ENCODE measurements at regions not wholly inside any gene's neighbourhood (a gene's known extent, or its start where the extent isn't known, plus 50 kb on each side); places are given as distances from the start of the nearest gene placed in this dataset.

DNA sequence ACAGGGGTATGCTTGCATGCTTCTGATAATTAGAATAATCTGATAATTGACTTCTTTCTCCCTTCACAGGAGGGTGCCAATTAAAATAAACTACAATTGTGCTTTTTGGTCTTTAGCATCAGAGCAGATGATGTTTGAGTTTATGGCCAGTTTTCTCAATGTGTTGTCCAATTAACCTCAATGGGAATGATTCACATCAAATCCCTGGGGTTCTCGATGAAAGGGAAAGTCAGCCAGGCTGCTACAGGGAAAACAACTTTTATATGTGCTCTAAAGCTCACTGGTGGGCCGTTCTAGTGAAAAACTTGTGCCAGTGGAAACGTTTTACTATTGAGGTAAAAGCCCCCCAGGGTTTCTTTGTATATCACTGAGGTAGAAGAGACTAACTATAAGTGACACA, 887.3 kb upstream of the CRIM1 start:
- no peak for DNase-seq (ENCODE audit: extremely low read depth, low read depth)
- TF ChIP-seq, protein P1, sequence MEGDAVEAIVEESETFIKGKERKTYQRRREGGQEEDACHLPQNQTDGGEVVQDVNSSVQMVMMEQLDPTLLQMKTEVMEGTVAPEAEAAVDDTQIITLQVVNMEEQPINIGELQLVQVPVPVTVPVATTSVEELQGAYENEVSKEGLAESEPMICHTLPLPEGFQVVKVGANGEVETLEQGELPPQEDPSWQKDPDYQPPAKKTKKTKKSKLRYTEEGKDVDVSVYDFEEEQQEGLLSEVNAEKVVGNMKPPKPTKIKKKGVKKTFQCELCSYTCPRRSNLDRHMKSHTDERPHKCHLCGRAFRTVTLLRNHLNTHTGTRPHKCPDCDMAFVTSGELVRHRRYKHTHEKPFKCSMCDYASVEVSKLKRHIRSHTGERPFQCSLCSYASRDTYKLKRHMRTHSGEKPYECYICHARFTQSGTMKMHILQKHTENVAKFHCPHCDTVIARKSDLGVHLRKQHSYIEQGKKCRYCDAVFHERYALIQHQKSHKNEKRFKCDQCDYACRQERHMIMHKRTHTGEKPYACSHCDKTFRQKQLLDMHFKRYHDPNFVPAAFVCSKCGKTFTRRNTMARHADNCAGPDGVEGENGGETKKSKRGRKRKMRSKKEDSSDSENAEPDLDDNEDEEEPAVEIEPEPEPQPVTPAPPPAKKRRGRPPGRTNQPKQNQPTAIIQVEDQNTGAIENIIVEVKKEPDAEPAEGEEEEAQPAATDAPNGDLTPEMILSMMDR (IDR thresholded peaks at IDR 0.05; ENCODE audit: low read depth, low read length, missing control alignments): no peak
- H3K4me3 ChIP-seq (replicated peaks; ENCODE audit: low read depth, low read length): no peak overlapping the region

DNA sequence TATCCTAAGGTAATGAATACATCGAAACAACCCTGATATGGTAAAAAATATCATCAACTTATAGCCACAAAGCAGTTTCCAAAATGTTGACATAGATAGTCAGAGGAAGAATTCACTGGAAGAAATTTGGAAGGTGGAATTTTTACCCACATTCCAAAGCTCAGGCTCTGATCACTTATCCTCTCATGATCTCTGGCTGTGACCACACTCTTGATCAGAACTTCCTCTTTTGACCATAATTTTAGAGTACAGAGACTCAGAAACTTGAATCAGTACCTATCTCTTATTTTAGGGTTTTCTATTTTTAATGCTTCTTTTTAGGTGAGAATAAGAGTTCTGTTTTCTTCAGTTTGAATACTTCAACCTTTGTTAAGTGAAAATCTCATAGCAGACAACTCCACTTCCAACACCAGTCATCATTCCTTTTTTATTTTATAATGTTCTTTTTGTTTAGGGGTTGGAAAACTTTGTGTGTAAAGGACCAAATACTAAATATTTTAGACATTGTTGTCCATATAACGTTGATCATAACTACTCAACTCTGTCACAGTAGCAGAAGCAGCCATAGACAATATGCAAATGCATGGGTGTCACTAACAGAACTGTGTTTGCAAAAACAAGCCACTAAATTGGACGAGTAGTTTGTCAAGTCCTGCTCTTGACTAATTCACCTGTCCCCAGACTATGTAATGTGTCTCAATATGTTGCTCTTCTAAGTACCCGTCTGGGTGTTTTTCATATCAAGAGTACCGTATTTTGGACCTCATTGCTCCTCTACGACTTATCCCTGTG, 891.6 kb upstream of the CRIM1 start:
- no peak for DNase-seq (ENCODE audit: extremely low read depth, low read depth)
- no peak overlapping the region for H3K4me3 ChIP-seq (replicated peaks; ENCODE audit: low read depth, low read length)
- TF ChIP-seq, protein P1 (IDR thresholded peaks at IDR 0.05; ENCODE audit: low read depth, low read length, missing control alignments): no peak

DNA sequence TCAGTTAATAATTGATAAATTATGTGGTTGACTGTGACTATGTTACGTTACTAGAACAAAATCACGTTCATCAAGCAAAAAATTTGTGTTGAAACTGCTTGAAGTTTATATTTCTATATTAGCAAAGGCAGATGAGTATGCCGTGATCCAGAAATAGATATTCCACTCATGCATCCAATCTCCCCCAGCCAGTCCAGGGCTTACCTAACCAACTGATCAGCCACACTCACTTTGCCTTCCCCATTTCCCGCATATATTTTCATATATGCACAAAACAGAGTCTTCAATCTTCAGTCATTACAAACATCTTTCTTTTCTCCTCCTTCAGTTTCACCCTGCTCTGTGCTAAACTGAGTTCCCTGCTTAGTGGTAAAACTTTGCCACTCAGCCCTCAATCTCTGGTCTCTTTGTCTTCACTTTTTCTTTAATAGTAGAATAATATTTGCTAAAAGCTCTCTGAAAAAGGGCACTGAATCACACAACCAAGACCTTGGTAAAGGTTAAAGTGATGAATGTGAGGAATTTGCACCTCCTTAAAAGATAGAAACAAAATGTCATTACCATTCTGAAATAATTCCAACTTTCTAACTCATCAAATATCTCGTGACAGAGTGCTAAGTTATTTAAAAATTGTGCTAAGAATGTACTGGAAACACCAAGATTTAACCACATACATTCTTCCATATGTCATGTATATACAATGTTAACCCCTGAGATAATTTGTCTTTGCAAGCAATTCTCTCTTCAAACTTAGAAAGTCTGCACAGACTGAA, 893.2 kb upstream of the CRIM1 start:
- H3K4me3 ChIP-seq (replicated peaks; ENCODE audit: low read depth, low read length): no peak overlapping the region
- no peak for DNase-seq (ENCODE audit: extremely low read depth, low read depth)
- TF ChIP-seq, protein P1 (IDR thresholded peaks at IDR 0.05; ENCODE audit: low read depth, low read length, missing control alignments): no peak

- no peak overlapping the region for H3K4me3 ChIP-seq (replicated peaks; ENCODE audit: low read depth, low read length)
- no peak for DNase-seq (ENCODE audit: extremely low read depth, low read depth)
- TF ChIP-seq, protein P1 (IDR thresholded peaks at IDR 0.05; ENCODE audit: low read depth, low read length, missing control alignments): no peak
These were observed 894.2 kb upstream of the CRIM1 start for GRCh38 chr2:35461406-35461805.

DNA sequence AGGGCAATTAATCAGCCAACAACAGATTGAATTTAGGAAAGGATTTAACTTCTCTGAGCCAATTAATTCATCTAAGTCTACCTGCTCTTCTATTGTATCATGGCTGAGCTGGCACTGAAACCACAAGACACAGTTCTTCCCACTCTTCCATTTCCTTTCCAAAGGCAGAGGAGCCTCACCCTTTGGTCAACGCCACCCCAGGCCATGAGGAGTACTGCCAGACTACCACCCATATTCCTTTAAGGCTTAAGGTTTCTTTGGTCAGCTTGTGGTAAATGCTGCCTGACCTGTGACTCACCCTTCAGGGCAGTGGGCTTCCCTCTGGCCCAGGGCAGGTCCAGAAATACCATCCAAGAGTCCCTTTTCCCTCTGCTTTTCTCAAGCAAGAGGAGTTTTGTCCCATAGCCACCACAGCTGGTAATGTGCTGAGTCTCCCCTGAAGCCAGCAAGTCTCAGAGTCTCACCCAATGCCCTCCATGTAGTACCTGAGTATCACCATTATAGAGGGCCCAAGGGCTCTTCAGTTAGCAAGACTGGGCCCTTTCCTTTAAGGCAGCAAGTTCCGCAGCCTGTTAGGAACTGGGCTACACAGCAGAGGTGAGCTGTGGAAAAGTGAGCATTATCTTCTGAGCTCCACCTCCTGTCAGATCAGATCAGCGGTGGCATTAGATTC, 900.5 kb upstream of the CRIM1 start:
- H3K4me3 ChIP-seq (replicated peaks; ENCODE audit: low read depth, low read length): no peak overlapping the region
- TF ChIP-seq, protein P1 (IDR thresholded peaks at IDR 0.05; ENCODE audit: low read depth, low read length, missing control alignments): no peak
- DNase-seq (ENCODE audit: extremely low read depth, low read depth): no peak

GRCh38 chr2:35447821-35448220, 907.8 kb upstream of the CRIM1 start:
- TF ChIP-seq, protein P1 (IDR thresholded peaks at IDR 0.05; ENCODE audit: low read depth, low read length, missing control alignments): no peak
- DNase-seq (ENCODE audit: extremely low read depth, low read depth): no peak
- H3K4me3 ChIP-seq (replicated peaks; ENCODE audit: low read depth, low read length): no peak overlapping the region

Data from HFF-Myc (cell line).